K562 (cell line): ENCODE measurements at regions not wholly inside any gene's neighbourhood (a gene's known extent, or its start where the extent isn't known, plus 50 kb on each side); places are given as distances from the start of the nearest gene placed in this dataset.

Experiments
- ATAC-seq: fragments of 200-7000 bp; cut with Tn5 transposase; 3 replicates; pipeline ENCODE4 v1.9.1; 2020; ENCODE audit warnings: moderate library complexity
- BruUV-seq: library from RNA; stranded (reverse); fragments of 400-500 nt; replicated peaks from 2 replicates; lab custom pipeline; 2021; lab: Mats Ljungman, UMichigan
- CTCF ChIA-PET: fragments of 300-600 bp; formaldehyde crosslinking; extraction: SDS; loops from one replicate; lab custom pipeline; 2021; ENCODE audit warnings: low intra/inter-chr PET ratio; lab: Yijun Ruan, JAX
- POLR2A ChIA-PET: fragments of 300-600, 350-650 bp; sonication (Branson Sonifier 250); formaldehyde crosslinking; extraction: SDS; loops from one replicate; lab custom pipeline; 2021; ENCODE audit warnings: antibody characterized with exemption, inconsistent platforms; lab: Yijun Ruan, JAX
- DNase-seq, 4 experiments: peaks; one replicate each; pipeline versions ENCODE4 v3.0.0 to v3.0.0-alpha.2; 2011 to 2018; ENCODE audit warnings: low spot score in 3 of 4, mixed read lengths in 3 of 4; ENCODE audit errors: extremely low read depth in 1 of 4
- FAIRE-seq: peaks from 2 replicates; lab custom pipeline; 2011; peaks lifted over from hg19 to GRCh38; lab: Jason Lieb, UNC
- H2AFZ ChIP-seq: 2 replicates; pipeline ENCODE4 v1.6.0; 2011; ENCODE audit warnings: low read depth, low read length, control low read depth, inconsistent platforms
- H3K27ac ChIP-seq: fragments of 200-600 bp; 3 replicates; pipeline ENCODE4 v1.8.0; 2011; ENCODE audit warnings: low read depth, mild to moderate bottlenecking, control low read depth, inconsistent platforms, low read length, moderate library complexity, mixed read lengths; ENCODE audit errors: extremely low read depth
- H3K27me3 ChIP-seq, 2 experiments: fragments of 300-600 bp in 1 of 2; 2 replicates in 1 of 2; 3 replicates in 1 of 2; pipeline versions ENCODE4 v1.6.0 to v1.8.0; 2011; ENCODE audit warnings: inconsistent platforms in 2 of 2, low read length in 2 of 2, mild to moderate bottlenecking in 1 of 2, mixed read lengths in 1 of 2, moderate library complexity in 1 of 2; ENCODE audit not compliant: control insufficient read depth in 2 of 2, insufficient read depth in 2 of 2
- H3K36me3 ChIP-seq: fragments of 300-600 bp; 3 replicates; pipeline ENCODE4 v1.8.0; 2011; ENCODE audit warnings: mild to moderate bottlenecking, low read length, inconsistent platforms; ENCODE audit not compliant: control insufficient read depth, insufficient read depth
- H3K4me1 ChIP-seq, 2 experiments: fragments of 200-600 bp in 1 of 2; replicated peaks in 1 of 2; 2 replicates in 1 of 2; 3 replicates in 1 of 2; pipeline versions ENCODE4 v1.5.1 to v1.8.0; 2011; ENCODE audit warnings: inconsistent platforms in 2 of 2, low read length in 2 of 2, mild to moderate bottlenecking in 1 of 2, mixed read lengths in 1 of 2, moderate library complexity in 1 of 2; ENCODE audit not compliant: control insufficient read depth in 2 of 2, insufficient read depth in 2 of 2
- H3K4me2 ChIP-seq: 2 replicates; pipeline ENCODE4 v1.6.1; 2011; ENCODE audit warnings: low read length, control low read depth, inconsistent platforms, mixed read lengths; ENCODE audit not compliant: insufficient read depth
- H3K4me3 ChIP-seq: fragments of 200-600 bp; sonication (generic), shearing (Covaris generic); 2 replicates; pipeline ENCODE4 v1.5.1; 2016; ENCODE audit warnings: control low read depth, inconsistent platforms
- H3K79me2 ChIP-seq: fragments of 200-600 bp; 3 replicates; pipeline ENCODE4 v1.8.0; 2011; ENCODE audit warnings: low read length, inconsistent platforms; ENCODE audit not compliant: control insufficient read depth, insufficient read depth
- H3K9ac ChIP-seq, 2 experiments: 2 replicates each; pipeline versions ENCODE4 v1.6.0 to v1.6.1; 2011; ENCODE audit warnings: low read depth in 2 of 2, low read length in 2 of 2, control low read depth in 1 of 2, inconsistent platforms in 1 of 2, mild to moderate bottlenecking in 1 of 2, mixed read lengths in 1 of 2; ENCODE audit not compliant: insufficient read depth in 1 of 2
- H3K9me1 ChIP-seq: one replicate; pipeline ENCODE4 v1.6.0; 2011; ENCODE audit warnings: inconsistent platforms, mild to moderate bottlenecking, low read length, moderate library complexity; ENCODE audit not compliant: control insufficient read depth, insufficient read depth
- H3K9me3 ChIP-seq: replicated peaks from 2 replicates; pipeline ENCODE4 v1.5.1; 2011; ENCODE audit warnings: low read depth, low read length, inconsistent platforms; ENCODE audit not compliant: control insufficient read depth, insufficient read depth
- H4K20me1 ChIP-seq: replicated peaks from 2 replicates; pipeline ENCODE4 v1.6.1; 2011; ENCODE audit warnings: low read length, inconsistent platforms, mixed read lengths; ENCODE audit not compliant: control insufficient read depth, insufficient read depth
- C11orf30 ChIP-seq: fragments of 450-650 bp; IDR thresholded peaks from 2 replicates; pipeline ENCODE4 v1.6.1; 2016; ENCODE audit warnings: low read depth, mild to moderate bottlenecking
- CREBBP ChIP-seq: IDR thresholded peaks from one replicate; pipeline ENCODE4 v1.6.1; 2012; ENCODE audit warnings: low read depth, mild to moderate bottlenecking, control low read depth, inconsistent platforms, low read length
- CTBP1 ChIP-seq: fragments of 450-650 bp; IDR thresholded peaks from 2 replicates; pipeline ENCODE4 v1.6.1; 2016; ENCODE audit warnings: borderline replicate concordance
- ELF2 ChIP-seq: fragments of 250-450 bp; sonication (Bioruptor Pico); IDR thresholded peaks from 2 replicates; pipeline ENCODE4 v1.5.0; 2021; ENCODE audit warnings: mild to moderate bottlenecking
- GABPB2 ChIP-seq: fragments of 250-450 bp; sonication (Bioruptor Pico); conservative IDR thresholded peaks from 2 replicates; pipeline ENCODE4 v1.5.1; 2021; ENCODE audit warnings: mild to moderate bottlenecking
- HDAC6 ChIP-seq: IDR thresholded peaks from 2 replicates; pipeline ENCODE4 v1.6.1; 2012; ENCODE audit warnings: low read depth, mild to moderate bottlenecking, control low read depth, inconsistent platforms, low read length, moderate library complexity
- HLTF ChIP-seq: fragments of 450-650 bp; IDR thresholded peaks from 2 replicates; pipeline ENCODE4 v1.6.1; 2016
- HNRNPL ChIP-seq: fragments of 200-400 bp; formaldehyde crosslinking; IDR thresholded peaks from 2 replicates; pipeline ENCODE4 v1.6.1; 2017; ENCODE audit warnings: low read depth, mild to moderate bottlenecking, low read length
- PTRF ChIP-seq: fragments of 450-650 bp; IDR thresholded peaks from 2 replicates; pipeline ENCODE4 v1.6.1; 2016; ENCODE audit warnings: mild to moderate bottlenecking, missing genetic modification characterization, missing compliant biosample characterization
- SETDB1 ChIP-seq: IDR thresholded peaks from one replicate; pipeline ENCODE4 v1.6.1; 2012; ENCODE audit warnings: low read length, control low read depth, inconsistent platforms
- TCFL5 ChIP-seq: fragments of 250-450 bp; sonication (Bioruptor Pico); conservative IDR thresholded peaks from 2 replicates; pipeline ENCODE4 v1.6.1; 2021; ENCODE audit warnings: mild to moderate bottlenecking, moderate library complexity, matching md5 sums
- ZBED1 ChIP-seq: IDR thresholded peaks from 2 replicates; pipeline ENCODE4 v1.6.1; 2014
- ZC3H11A ChIP-seq: IDR thresholded peaks from 2 replicates; pipeline ENCODE4 v1.6.1; 2012; ENCODE audit warnings: low read depth, low read length, improper control_type of control experiment
- ZC3H8 ChIP-seq: fragments of 450-650 bp; IDR thresholded peaks from 2 replicates; pipeline ENCODE4 v1.6.1; 2017
- ZNF184 ChIP-seq: sonication (generic); formaldehyde crosslinking; IDR thresholded peaks from 2 replicates; pipeline ENCODE4 v1.5.0; 2020; ENCODE audit warnings: missing genetic modification reagents
- ZNF561 ChIP-seq: fragments of 450-650 bp; formaldehyde crosslinking; conservative IDR thresholded peaks from 2 replicates; pipeline ENCODE4 v1.4.0; 2020; ENCODE audit warnings: mild to moderate bottlenecking, moderate library complexity
- WGBS: fragments of 100-300 bp; shearing (Covaris generic); methylation state at CpG from one replicate; pipeline ENCODE4 v1.1.6; 2016; ENCODE audit warnings: low coverage, mixed read lengths; ENCODE audit not compliant: insufficient coverage; ENCODE audit errors: missing lambda C conversion rate; 5-methylcytosine and 5-hydroxymethylcytosine counted together
- in situ Hi-C: fragments of 300-500 bp; cut with MboI; formaldehyde crosslinking; loops from 4 replicates; pipeline ENCODE4 v1.15.0; 2018; ENCODE audit warnings: inconsistent platforms, mixed read lengths
- intact Hi-C: fragments of 100-400 bp; cut with micrococcal nuclease; formaldehyde crosslinking; loops from 2 replicates; pipeline ENCODE4 v1.14.2; 2022
- TF ChIP-seq, protein P1 (sequence below): fragments of 250-450 bp; sonication (Bioruptor Pico); IDR thresholded peaks from 2 replicates; pipeline ENCODE4 v1.4.0; 2020; ENCODE audit warnings: mild to moderate bottlenecking, moderate library complexity
- TF ChIP-seq, protein P2 (sequence below), 2 experiments: fragments of 450-650 bp; IDR thresholded peaks; 2 replicates each; pipeline ENCODE4 v1.6.1; 2016
- TF ChIP-seq, protein P3 (sequence below): fragments of 450-650 bp; conservative IDR thresholded peaks from 2 replicates; pipeline ENCODE4 v1.6.1; 2016; ENCODE audit warnings: missing genetic modification characterization, low read depth, mild to moderate bottlenecking, missing compliant biosample characterization, moderate library complexity

DNA sequence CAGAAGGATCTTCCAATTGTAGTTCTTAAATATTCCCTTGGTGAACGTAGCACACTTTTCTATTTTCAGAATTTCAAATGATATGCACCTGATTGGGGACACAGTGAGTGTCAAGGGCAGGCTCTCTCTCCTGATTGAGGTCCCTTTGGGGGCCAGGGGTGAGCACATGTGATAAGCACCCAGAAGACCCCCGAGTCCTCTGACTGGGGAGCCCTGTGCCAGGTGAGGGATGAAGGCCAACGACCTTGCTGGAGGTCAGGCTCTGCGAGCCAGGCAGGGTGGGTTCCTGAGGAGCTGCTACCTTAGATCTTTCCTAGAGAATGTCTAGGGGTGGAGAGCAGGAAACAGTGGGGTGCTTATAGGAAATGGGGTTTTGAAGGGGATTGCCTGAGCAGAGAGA, 1253.9 kb downstream of the BRD1 start (continued):
- TF ChIP-seq TCFL5 (CRISPR knock-in tag) = no peak
- TF ChIP-seq ZNF561 = no peak
- TF ChIP-seq, protein P1, sequence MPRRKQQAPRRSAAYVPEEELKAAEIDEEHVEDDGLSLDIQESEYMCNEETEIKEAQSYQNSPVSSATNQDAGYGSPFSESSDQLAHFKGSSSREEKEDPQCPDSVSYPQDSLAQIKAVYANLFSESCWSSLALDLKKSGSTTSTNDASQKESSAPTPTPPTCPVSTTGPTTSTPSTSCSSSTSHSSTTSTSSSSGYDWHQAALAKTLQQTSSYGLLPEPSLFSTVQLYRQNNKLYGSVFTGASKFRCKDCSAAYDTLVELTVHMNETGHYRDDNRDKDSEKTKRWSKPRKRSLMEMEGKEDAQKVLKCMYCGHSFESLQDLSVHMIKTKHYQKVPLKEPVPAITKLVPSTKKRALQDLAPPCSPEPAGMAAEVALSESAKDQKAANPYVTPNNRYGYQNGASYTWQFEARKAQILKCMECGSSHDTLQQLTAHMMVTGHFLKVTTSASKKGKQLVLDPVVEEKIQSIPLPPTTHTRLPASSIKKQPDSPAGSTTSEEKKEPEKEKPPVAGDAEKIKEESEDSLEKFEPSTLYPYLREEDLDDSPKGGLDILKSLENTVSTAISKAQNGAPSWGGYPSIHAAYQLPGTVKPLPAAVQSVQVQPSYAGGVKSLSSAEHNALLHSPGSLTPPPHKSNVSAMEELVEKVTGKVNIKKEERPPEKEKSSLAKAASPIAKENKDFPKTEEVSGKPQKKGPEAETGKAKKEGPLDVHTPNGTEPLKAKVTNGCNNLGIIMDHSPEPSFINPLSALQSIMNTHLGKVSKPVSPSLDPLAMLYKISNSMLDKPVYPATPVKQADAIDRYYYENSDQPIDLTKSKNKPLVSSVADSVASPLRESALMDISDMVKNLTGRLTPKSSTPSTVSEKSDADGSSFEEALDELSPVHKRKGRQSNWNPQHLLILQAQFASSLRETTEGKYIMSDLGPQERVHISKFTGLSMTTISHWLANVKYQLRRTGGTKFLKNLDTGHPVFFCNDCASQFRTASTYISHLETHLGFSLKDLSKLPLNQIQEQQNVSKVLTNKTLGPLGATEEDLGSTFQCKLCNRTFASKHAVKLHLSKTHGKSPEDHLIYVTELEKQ (CRISPR knock-in tag) = no peak
- TF ChIP-seq CTBP1 = no peak
- no peak for TF ChIP-seq HNRNPL
- no peak for TF ChIP-seq ZC3H8
- no peak for TF ChIP-seq HDAC6
- TF ChIP-seq HLTF = no peak
- no peak for TF ChIP-seq SETDB1
- TF ChIP-seq, all 486 proteins: peak for 0

DNA sequence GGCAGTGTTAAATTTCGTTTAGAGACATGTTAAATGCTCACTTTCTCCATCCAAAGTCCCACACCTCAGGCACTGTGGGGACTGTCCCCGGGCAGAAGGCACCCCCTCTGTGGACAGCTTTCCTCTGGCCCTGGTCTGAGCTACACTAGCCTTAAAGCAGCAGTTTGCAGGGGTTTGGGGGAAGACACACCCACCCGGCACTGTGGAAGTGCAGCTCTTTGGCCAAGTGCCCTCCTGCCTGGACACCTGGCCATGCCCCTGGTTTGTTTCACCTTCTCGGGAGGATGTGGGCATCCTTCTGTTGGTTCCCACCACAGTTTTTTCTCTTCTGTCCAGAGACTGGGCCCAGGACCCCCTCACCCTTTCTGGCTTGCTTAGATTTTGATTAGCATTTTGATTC, 1254.7 kb downstream of the BRD1 start:
- BruUV-seq = no TSS peak
- POLR2A ChIA-PET = interaction anchor here (0.6 kb wide), 1 partner anchor 270 kb away, joined by 3 read pairs; no protein-coding TSS in a partner anchor
- Histone ChIP-seq H3K4me3 (no peak overlapping the region), H3K9ac (no peak overlapping the region), H3K9me1 (no peaks in the 10 kb centered on the region), H3K79me2 (no peaks in the 10 kb centered on the region), H3K4me2 (no peak overlapping the region), H3K4me1 (no peaks in the 10 kb centered on the region), H3K27me3 (no peaks in the 10 kb centered on the region), H3K9me3 (no peaks in the 10 kb centered on the region), H3K36me3 (no peaks in the 10 kb centered on the region), H3K27ac (no peak overlapping the region), H4K20me1 (no peaks in the 10 kb centered on the region), H2AFZ (no peak overlapping the region)
- no peak for ATAC-seq
- CTCF ChIA-PET = no interaction called here
- in situ Hi-C loops = no loop called here
- TF ChIP-seq ZNF184 (CRISPR knock-in tag) = no peak
- TF ChIP-seq, protein P2, sequence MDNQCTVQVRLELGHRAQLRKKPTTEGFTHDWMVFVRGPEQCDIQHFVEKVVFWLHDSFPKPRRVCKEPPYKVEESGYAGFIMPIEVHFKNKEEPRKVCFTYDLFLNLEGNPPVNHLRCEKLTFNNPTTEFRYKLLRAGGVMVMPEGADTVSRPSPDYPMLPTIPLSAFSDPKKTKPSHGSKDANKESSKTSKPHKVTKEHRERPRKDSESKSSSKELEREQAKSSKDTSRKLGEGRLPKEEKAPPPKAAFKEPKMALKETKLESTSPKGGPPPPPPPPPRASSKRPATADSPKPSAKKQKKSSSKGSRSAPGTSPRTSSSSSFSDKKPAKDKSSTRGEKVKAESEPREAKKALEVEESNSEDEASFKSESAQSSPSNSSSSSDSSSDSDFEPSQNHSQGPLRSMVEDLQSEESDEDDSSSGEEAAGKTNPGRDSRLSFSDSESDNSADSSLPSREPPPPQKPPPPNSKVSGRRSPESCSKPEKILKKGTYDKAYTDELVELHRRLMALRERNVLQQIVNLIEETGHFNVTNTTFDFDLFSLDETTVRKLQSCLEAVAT (IDR thresholded peaks at IDR 0.05) = no peak
- TF ChIP-seq PTRF (tag) = no peak
- no peak for TF ChIP-seq ZBED1
- TF ChIP-seq ZC3H11A = no peak
- no peak for TF ChIP-seq ELF2
- TF ChIP-seq, protein P3, sequence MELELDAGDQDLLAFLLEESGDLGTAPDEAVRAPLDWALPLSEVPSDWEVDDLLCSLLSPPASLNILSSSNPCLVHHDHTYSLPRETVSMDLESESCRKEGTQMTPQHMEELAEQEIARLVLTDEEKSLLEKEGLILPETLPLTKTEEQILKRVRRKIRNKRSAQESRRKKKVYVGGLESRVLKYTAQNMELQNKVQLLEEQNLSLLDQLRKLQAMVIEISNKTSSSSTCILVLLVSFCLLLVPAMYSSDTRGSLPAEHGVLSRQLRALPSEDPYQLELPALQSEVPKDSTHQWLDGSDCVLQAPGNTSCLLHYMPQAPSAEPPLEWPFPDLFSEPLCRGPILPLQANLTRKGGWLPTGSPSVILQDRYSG (tag) = no peak
- no peak for TF ChIP-seq GABPB2 (CRISPR knock-in tag)
- no peak for TF ChIP-seq CREBBP
- no peak for TF ChIP-seq C11orf30
- WGBS = 7% methylated on average over 3 of the region's 4 CpGs
- DNase-seq = no peak
- intact Hi-C loops = no loop called here
- FAIRE-seq = no peak
